Stimulated activated naive CD8-positive, alpha-beta T cell treated with anti-CD3 and anti-CD28 coated beads, Interleukin-15, Interleukin-2, amounts not matched to agents 100 U/mL and 50 U/mL, for 24 hours (primary cell): ENCODE measurements at regions not wholly inside any gene's neighbourhood (a gene's known extent, or its start where the extent isn't known, plus 50 kb on each side); places are given as distances from the start of the nearest gene placed in this dataset.
A peak's percentile ranks its signal among the peaks of the same experiment; 100 is the strongest.

ENCODE experiments used
- ATAC-seq: fragments of 150-1000 bp; cut with Tn5 transposase; one replicate; pipeline ENCODE4 v1.10.0; 2021
- DNase-seq: peaks from one replicate; pipeline ENCODE4 v3.0.0; 2021

- DNase-seq, result no peak
- ATAC-seq, result no peak
These were observed 527.5 kb downstream of the INHBA start for GRCh38 chr7:41175435-41175834.

- no peak for ATAC-seq
These were observed 528.4 kb downstream of the INHBA start for GRCh38 chr7:41174521-41174920.

GRCh38 chr7:41170466-41170865 is 532.4 kb downstream of the INHBA start:
- no peak for DNase-seq
- ATAC-seq, result no peak

More at GRCh38 chr7:41174521-41174920, 528.4 kb downstream of the INHBA start:
- DNase-seq, result no peak

GRCh38 chr7:41169317-41169716 is 533.6 kb downstream of the INHBA start:
- DNase-seq (no peak), ATAC-seq (no peak)

- ATAC-seq (no peak), DNase-seq (no peak)
These were observed 535.1 kb downstream of the INHBA start for GRCh38 chr7:41167836-41168235.

- DNase-seq (no peak), ATAC-seq (no peak)
These were observed 538.5 kb downstream of the INHBA start for GRCh38 chr7:41164440-41164839.

- no peak for ATAC-seq
- no peak for DNase-seq
These were observed 538.9 kb downstream of the INHBA start for GRCh38 chr7:41163991-41164390.

GRCh38 chr7:41162612-41163011 is 540.3 kb downstream of the INHBA start:
- ATAC-seq (no peak), DNase-seq (no peak)

GRCh38 chr7:41161041-41161587 is 541.8 kb downstream of the INHBA start:
- no peak for DNase-seq
- ATAC-seq, result no peak

- no peak for ATAC-seq
These were observed 546.6 kb downstream of the INHBA start for GRCh38 chr7:41156268-41156667.

GRCh38 chr7:41153268-41153667 is 549.6 kb downstream of the INHBA start:
- no peak for ATAC-seq
- no peak for DNase-seq

More at GRCh38 chr7:41156268-41156667, 546.6 kb downstream of the INHBA start:
- no peak for DNase-seq

GRCh38 chr7:41152179-41152678 is 550.7 kb downstream of the INHBA start:
- ATAC-seq, result no peak

GRCh38 chr7:41149576-41149975 is 553.3 kb downstream of the INHBA start:
- ATAC-seq (no peak), DNase-seq (no peak)

More at GRCh38 chr7:41152179-41152678, 550.7 kb downstream of the INHBA start:
- no peak for DNase-seq

- no peak for DNase-seq
- no peak for ATAC-seq
These were observed 554.4 kb downstream of the INHBA start for GRCh38 chr7:41148521-41148951.

- no peak for ATAC-seq
- no peak for DNase-seq
These were observed 555.0 kb downstream of the INHBA start for GRCh38 chr7:41147606-41148485.

GRCh38 chr7:41146429-41146828 is 556.5 kb downstream of the INHBA start:
- DNase-seq, result no peak
- ATAC-seq, result no peak

- no peak for ATAC-seq
- no peak for DNase-seq
These were observed 557.2 kb downstream of the INHBA start for GRCh38 chr7:41145656-41146055.

- no peak for DNase-seq
- ATAC-seq, result no peak
These were observed 559.9 kb downstream of the INHBA start for GRCh38 chr7:41142904-41143473.

- DNase-seq, result no peak
- ATAC-seq, result no peak
These were observed 563.1 kb downstream of the INHBA start for GRCh38 chr7:41139789-41140188.

- ATAC-seq (no peak), DNase-seq (no peak)
These were observed 566.3 kb downstream of the INHBA start for GRCh38 chr7:41136551-41136950.

GRCh38 chr7:41135511-41135910 is 567.4 kb downstream of the INHBA start:
- ATAC-seq (no peak), DNase-seq (no peak)

GRCh38 chr7:41134300-41135255 is 568.3 kb downstream of the INHBA start:
- DNase-seq (no peak), ATAC-seq (peak; percentile 61)
